ENCODE measurements at regions not wholly inside any gene's neighbourhood (a gene's known extent, or its start where the extent isn't known, plus 50 kb on each side); places are given as distances from the start of the nearest gene placed in this dataset.

- Histone ChIP-seq H3K4me1 (ENCODE audit: control insufficient read depth in 1 of 2, insufficient read depth in 2 of 2, low read depth in 1 of 2, low read length in 1 of 2) (no peaks in the 10 kb centered on the region; a peak in 1 of 4 replicates), H3K4me2 (no peak overlapping the region), H3F3A (replicated peaks; ENCODE audit: insufficient read depth) (peaks cover 5% of the 10 kb centered on the region), H3K36me3 (replicated peaks in 1 of 2; ENCODE audit: control insufficient read depth in 1 of 2, insufficient read depth in 2 of 2, low read length in 1 of 2) (no peaks in the 10 kb centered on the region), H3K79me2 (ENCODE audit: insufficient read depth) (no peaks in the 10 kb centered on the region), H3K9me2 (no peaks in the 10 kb centered on the region), H3K9ac (no peak overlapping the region), H4K20me1 (ENCODE audit: insufficient read depth) (no peaks in the 10 kb centered on the region), H3K9me3 (peaks cover 18% of the 10 kb centered on the region; the same call in 1 of the 2 replicates), H3K4me3 (ENCODE audit: low read depth in 2 of 2, low read length in 1 of 2) (no peak overlapping the region), H2AFZ (ENCODE audit: low read depth) (no peak overlapping the region), H3K27me3 (ENCODE audit: insufficient read depth) (no peaks in the 10 kb centered on the region), H3K27ac (ENCODE audit: low read depth in 2 of 2, low read length in 1 of 2) (no peak overlapping the region)
- no peak for DNase-seq
- ChIA-PET CTCF (interaction anchor here (1.6 kb wide), 1 partner anchor 263 kb away, joined by 5 read pairs; no protein-coding TSS in a partner anchor), POLR2A (no interaction called here)
- TF ChIP-seq GABPA (IDR thresholded peaks at IDR 0.05; ENCODE audit: low read depth) (no peak), CTCF (IDR thresholded peaks at IDR 0.05) (no peak), NRF1 (IDR thresholded peaks at IDR 0.05; ENCODE audit: low read depth, low read length) (no peak), RFX5 (IDR thresholded peaks at IDR 0.05; ENCODE audit: low read length) (no peak), EP300 (IDR thresholded peaks at IDR 0.05; ENCODE audit: borderline replicate concordance in 1 of 2, low read depth in 1 of 2, low read length in 1 of 2) (no peak), RXRA (IDR thresholded peaks at IDR 0.05; ENCODE audit: borderline replicate concordance, low read depth) (no peak), RCOR1 (IDR thresholded peaks at IDR 0.05; ENCODE audit: low read length) (no peak), USF2 (IDR thresholded peaks at IDR 0.05; ENCODE audit: borderline replicate concordance, low read depth, low read length) (no peak), FOXJ3 (CRISPR knock-in tag; IDR thresholded peaks at IDR 0.05) (no peak), SIN3A (IDR thresholded peaks at IDR 0.05; ENCODE audit: borderline replicate concordance, low read depth, low read length) (no peak), TAF1 (IDR thresholded peaks at IDR 0.05; ENCODE audit: borderline replicate concordance, low read depth, low read length) (no peak)
- TF ChIP-seq, protein P1, sequence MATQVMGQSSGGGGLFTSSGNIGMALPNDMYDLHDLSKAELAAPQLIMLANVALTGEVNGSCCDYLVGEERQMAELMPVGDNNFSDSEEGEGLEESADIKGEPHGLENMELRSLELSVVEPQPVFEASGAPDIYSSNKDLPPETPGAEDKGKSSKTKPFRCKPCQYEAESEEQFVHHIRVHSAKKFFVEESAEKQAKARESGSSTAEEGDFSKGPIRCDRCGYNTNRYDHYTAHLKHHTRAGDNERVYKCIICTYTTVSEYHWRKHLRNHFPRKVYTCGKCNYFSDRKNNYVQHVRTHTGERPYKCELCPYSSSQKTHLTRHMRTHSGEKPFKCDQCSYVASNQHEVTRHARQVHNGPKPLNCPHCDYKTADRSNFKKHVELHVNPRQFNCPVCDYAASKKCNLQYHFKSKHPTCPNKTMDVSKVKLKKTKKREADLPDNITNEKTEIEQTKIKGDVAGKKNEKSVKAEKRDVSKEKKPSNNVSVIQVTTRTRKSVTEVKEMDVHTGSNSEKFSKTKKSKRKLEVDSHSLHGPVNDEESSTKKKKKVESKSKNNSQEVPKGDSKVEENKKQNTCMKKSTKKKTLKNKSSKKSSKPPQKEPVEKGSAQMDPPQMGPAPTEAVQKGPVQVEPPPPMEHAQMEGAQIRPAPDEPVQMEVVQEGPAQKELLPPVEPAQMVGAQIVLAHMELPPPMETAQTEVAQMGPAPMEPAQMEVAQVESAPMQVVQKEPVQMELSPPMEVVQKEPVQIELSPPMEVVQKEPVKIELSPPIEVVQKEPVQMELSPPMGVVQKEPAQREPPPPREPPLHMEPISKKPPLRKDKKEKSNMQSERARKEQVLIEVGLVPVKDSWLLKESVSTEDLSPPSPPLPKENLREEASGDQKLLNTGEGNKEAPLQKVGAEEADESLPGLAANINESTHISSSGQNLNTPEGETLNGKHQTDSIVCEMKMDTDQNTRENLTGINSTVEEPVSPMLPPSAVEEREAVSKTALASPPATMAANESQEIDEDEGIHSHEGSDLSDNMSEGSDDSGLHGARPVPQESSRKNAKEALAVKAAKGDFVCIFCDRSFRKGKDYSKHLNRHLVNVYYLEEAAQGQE (IDR thresholded peaks at IDR 0.05; ENCODE audit: low read depth, low read length), result no peak
- TF ChIP-seq, protein P2, sequence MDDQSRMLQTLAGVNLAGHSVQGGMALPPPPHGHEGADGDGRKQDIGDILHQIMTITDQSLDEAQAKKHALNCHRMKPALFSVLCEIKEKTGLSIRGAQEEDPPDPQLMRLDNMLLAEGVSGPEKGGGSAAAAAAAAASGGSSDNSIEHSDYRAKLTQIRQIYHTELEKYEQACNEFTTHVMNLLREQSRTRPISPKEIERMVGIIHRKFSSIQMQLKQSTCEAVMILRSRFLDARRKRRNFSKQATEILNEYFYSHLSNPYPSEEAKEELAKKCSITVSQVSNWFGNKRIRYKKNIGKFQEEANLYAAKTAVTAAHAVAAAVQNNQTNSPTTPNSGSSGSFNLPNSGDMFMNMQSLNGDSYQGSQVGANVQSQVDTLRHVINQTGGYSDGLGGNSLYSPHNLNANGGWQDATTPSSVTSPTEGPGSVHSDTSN (IDR thresholded peaks at IDR 0.05), result no peak
- 44% methylated on average over 1 of the region's 1 CpG for WGBS (ENCODE audit: low lambda C conversion rate)
Observed at GRCh38 chr10:43952760-43953159, 304.1 kb upstream of the ZNF32 start.
